Fibroblast of skin of abdomen (primary cell): ENCODE measurements at regions not wholly inside any gene's neighbourhood (a gene's known extent, or its start where the extent isn't known, plus 50 kb on each side); places are given as distances from the start of the nearest gene placed in this dataset.

ENCODE experiments used
- DNase-seq: peaks from one replicate; pipeline ENCODE4 v3.0.0-alpha.2; 2013

DNA sequence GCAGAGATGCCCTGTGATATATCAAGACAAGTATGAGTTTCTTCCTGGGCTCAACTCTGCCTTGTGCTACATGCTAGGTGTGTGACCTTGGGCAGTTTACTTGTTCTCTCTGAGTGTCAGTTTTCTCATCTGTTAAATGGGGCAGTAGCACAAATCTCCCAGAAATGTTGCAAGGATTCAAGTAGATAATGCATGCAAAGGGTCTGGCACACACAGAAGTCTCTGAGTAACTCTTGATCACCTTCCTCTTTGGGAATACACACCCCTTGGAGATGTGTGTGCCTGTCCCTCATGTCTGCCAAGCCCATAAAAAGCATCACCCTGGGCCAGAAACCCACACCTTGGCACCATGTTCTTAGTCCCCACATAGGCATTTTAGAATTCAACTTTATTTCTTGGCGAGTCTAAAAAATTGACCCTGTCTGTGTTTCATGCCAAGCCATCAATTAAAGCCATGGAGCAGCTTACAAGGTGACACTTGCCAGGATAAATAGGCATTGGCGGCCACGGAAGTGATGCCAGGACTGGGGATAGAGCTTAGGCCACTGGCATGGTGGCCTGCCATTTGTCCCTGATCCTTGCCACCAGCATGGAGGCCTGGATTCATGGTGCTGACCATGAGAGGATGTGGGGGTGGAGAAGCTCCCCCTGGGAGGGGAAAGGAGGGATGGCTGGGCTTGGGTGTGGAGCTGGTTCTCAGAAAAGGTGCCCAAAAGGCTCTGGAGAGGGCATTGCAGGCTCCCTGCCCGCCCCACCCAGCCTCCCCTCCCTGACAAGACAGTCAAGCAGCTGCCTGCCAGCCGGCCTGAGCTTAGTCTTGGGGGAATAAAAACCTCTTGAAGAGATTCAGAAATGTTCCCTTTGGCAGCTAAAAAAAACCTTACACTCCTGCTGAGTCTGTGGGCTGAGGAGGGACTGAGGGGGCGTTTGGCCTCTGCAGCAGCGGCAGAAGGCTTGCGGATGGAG, 118.0 kb upstream of the IPO9 start:
- DNase-seq, result no peak

DNA sequence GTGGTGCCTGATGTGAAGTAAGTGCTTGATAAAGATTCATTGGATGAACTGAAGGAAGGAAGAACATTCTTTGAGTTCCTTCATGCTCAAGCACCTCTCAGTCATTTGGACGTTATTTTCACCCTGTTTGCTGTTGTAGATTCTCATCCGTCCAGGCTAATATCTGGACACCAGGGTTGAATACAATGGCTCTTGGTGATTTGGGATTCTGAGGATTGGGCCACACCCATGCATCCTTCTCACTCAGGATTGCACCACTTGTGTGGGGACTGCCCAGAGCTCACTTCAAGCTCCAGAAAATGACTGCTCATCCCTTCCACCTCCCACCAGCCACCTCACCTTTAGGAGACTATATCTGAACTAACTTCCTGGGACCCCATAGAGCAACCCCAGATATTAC, 117.1 kb upstream of the IPO9 start:
- DNase-seq, result no peak

DNA sequence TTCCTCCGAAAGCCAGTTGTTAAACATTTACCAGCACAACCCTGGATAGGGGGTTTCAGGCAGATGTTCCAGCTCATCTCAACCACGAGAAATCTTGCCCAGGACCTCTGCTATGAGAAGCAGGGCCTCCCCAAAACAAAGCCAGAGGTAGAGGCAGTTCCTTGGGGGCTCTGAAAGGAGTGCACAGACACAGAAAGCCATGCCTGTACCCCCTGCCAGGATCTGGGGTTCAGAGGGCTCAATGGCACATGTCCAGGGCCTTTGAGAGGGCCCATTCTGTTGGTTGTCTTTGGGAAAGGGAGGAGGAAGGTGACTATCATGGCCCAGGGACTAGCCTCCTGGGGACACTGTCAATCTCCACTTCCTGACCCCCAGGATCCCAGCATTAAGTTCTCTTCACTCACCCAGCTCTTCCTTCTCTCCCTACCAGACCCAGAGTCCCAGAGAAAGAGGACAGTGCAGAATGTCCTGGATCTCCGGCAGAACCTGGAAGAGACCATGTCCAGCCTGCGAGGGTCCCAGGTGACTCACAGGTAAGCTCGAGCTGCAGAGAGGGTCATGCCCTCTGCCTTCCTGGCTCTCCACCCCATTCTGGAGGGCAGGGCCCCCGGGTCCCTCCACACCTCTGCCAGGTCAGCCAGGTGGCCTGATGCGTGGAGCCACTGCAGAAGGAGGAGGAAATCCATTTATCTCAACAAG, 116.4 kb upstream of the IPO9 start:
- DNase-seq, result no peak

DNA sequence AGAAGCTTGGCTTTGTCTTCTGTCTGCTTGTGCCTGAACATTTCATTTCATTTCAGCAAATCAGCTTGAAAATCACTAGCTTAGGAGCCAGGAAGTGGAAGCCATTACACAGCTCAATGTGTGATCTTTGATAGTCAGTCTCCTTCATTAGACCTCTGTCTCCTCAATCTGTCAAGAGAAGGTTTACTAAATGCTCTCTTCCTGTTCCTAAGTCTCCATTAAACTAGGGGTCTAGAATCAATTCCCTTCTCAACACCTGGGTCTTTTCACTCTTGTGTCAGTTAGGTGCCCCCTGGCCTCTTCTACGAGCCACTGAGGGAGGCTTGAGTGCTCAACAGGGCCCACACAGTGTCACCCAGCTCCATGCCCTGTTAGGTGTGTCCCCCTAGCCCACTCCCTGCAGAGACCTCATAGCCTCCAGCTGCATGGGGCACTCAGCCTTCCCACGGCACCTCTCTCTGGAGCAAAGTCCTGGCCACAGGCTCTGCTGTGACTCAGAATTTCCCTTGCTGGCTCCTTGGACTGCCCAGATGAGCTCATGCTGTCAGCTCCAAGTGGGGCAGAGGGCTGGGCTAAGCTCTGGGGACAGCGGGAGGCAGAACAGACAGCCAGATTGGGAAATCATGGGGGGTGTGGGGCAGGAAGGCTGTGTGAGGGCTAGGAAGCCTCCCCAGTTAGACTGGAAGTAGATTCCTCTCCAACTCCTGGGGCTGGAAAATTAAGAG, 115.7 kb upstream of the IPO9 start:
- peak; percentile 99 for DNase-seq

DNA sequence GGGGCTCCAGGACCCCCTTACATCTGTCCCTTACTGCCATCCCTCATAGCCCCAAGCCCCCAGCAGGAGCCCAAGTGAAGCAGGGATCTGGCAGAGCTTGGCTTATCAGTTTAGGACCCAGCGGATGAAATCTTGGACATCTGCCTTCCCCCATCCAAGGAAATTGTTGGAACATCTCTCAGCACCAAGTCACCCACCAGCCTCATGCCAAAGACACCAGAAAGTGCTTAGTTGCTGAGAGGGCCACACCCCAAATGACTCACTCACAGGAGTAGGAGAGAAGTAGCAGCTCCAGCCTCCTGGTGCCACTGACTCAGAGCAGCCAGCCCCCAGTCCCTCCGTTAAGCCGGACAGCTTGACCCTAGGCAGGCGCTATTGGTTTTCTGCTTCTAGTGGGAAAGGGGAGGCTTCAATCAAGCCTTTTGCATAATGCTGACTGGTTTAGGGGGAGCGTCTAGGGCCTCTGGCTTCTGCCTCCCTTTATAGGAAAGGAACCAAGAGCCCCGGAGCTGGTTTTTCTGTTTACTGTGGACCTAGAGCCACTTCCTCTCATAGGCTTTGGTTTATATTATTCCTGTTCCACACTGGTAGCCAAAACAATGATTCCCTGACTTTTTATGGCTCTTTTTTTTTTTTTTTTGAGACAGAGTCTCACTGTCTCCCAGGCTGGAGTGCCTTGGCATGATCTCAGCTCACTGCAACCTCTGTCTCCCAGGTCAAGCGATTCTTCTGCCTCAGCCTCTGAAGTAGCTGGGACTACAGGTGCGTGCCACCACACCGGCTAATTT, 114.2 kb upstream of the IPO9 start:
- peak; percentile 99 for DNase-seq

DNA sequence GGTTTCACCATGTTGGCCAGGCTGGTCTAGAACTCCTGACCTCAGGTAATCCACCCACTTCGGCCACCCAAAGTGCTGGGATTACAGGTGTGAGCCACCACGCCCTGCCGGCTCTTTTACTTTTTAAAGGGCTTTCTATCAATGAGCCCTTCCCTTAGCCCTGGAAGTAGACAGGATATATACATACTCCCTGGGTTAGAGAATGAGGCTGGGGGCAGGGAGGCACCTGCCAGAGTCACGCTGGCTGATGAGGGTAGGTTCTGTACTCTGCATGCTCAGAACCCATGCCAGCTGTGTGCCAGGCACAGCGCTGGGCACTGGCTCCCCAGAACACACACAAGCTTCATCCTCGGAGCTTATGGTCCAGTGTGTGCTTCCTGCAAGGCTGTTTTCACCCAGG, 113.6 kb upstream of the IPO9 start:
- DNase-seq, result no peak

DNA sequence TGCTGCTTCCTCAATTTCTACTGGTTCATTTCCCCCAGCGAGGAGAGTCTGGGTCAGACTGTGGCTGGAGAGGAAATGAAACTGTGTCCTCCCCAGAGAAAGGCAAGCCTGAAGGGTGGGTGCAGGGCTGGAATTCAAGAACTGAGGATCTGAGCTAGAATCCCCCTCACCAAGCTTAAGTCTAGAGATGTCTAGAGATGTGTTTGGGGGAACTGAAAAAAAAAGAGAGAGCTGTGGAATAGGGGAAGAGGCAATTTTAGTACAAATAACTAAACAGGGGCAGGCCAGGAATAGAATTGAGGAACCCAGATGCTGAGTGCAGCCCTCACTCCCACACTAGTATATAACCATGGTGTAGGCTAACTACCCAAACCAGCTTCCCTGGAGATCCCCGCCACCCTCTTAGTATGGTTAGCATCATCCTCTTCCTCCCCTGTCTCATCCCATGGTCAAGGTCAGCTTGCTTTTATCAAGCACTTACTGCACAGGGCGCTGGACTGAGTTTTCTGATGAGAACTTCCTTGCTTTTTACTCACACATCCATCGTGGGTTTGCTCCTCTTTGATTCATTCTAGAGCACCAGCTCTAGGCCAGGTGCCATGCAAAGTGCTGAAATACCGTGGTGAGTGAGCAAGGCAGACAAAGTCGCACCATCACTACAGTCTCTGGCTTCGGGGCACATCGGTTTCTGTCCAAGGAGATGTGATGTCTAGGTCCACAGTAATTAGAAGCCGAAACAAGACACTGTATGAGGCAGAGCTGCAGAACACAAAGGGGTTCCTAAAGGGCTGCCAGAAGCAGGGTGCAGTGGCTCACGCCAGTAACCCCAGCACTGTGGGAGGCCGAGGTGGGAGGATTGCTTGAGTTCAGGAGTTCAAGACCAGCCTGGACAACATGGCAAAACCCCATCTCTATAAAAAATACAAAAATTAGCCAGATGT, 112.9 kb upstream of the IPO9 start:
- DNase-seq, result no peak

DNA sequence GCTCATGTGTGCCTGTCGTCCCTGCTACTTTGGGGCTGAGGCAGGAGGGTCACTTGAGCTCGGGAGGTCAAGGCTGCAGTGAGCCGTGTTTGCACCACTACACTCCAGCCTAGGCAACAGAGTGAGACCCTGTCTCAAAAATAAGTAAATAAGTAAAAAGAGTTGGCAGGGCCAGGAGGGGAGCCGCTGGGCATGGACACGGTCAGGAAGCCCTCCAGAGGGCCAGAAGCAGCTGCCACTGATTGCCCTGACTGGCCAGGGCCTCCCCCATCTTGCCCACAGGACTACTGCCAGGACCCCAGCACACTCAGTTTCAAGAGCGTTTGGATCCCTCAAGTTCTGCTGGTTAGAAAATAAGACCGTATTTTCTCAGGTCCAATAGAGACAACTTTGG, 112.2 kb upstream of the IPO9 start:
- no peak for DNase-seq

DNA sequence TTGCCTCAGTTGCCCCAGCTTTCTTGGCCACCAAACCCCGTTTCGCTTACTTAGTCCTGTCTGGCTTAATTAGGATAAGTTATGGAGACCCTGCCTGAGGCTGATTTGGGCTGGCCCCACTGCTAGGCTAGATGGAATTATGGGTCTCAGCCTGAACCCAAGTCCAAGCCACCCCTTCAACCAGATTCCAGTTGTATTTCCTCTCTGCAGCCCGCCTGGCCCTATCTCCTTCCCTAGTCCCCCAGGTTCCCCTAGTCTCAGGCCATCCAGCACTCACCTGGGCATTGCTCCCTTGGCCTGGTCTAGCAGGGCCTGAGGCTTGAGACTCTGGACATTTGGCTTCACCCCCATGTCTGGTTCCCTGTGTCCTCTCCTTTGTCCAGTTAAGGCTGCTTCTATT, 111.7 kb upstream of the IPO9 start:
- no peak for DNase-seq

DNA sequence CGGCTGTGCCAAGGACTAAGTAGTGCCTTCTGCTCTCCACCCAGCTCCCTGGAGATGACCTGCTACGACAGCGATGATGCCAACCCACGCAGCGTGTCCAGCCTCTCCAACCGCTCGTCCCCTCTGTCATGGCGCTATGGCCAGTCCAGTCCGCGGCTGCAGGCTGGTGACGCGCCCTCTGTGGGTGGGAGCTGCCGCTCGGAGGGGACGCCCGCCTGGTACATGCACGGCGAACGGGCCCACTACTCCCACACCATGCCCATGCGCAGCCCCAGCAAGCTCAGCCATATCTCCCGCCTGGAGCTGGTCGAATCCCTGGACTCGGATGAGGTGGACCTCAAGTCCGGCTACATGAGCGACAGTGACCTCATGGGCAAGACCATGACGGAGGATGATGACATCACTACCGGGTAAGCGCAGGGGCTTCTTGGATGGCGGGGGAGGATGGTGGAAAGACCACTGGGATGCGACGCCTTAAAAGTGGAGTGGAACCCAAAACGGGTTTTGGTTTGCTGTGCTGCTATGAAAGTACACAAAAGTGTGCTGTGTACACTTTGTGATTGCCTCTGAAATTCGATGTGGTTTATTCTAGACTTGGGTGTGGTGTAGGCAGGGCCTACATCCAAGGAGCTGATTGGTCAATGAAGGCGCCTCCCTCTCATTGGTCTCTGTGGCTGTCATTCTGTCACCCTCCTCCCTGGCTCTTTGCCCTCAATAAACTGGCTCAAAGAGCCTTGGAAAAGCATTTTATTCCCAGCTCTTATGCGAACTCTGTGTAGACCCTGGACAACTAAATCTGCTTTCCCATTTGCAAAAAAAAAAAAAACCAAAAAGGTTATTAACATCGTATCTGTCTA, 110.4 kb upstream of the IPO9 start:
- no peak for DNase-seq

DNA sequence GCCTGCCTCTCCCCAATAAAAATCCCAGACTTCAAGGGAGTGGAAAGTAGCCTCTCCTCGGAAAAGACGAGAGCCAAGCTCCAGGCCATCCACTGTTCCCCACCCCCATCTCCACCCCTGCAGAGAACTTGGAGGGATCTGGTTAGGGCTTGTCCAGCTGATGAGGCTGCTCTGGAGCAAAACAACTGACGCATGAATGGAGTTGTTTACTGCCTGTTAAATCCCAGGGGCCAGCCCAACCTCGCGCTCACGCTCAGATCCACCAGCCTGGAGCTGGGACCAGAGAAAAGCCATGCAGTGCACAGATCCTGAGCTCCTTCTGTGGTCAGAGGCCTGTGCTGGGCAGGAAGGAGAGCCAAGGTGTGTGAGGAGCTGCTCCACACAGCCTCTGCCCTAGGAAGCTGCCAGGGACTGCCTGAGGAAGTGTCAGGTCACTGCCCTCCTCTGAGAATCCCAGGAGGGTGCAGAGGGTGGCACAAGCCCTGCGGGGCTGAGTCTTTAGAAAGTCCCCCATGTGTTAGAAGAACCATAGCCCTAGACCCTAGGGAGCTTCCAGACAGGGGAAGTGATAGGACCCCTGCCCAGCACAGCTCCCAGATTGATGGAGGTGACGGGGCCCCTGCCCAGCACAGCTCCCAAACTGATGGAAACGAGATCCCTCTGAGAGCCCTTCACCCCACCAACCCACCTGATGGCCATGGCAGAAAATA, 109.0 kb upstream of the IPO9 start:
- peak; percentile 76 for DNase-seq

DNA sequence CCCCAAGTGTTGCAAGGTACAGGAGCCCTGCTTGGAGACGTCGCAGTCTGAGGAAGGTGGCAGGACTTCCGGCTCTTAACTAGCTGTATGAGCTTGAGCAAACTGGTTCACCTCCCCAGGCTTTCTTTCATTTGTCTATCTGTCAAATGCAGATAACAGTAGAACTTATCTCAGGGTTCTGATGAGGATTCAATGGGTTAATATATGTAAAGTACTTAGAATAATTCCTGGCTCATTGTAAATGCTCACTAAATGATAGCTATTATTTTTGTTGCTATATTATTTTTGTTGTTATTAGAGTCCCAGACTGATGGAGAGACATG, 108.5 kb upstream of the IPO9 start:
- no peak for DNase-seq

DNA sequence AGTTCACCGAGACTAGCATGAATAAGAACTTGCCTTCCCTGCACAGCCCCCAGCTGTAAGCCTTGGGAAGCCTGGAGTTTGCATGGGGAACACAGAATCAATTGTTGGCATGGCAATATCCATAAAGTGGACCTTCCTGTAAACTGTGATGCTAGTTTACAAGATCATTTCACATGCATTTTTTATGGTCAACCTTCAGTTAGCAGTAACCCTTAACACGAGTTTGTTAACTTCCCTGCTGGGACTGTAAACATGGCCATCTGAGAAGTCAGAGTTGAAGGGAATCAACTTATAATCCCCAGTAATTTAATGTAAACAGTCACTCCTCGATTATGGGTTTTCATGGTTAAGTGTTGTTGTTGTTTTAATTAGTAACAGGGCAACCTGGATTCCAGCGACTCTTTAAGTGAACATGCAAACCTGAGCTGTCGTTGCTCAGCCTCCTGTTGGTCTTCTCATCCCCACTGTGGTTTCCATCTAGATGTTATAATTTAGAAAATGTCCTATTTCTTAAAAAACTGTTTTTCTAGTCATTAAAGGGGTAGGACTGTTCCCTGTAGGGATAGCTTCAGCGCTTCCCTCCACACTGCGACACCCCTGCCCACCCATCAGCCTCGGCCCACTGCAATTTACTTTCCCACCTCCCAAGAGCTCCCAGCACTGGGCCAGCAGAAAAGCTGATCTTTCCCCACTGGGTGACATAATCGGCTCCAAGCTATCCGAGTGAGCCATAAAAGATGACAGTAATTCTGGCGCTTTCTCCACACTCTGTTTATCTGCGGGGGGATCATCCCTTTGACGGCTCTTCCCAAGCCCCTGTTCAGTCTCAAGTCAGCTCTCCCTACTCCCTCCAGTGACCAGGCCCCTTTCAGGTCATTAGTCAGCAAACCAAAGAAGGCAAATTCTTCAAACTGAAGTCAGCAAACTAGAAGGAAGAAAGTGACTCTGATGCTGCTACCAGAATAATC, 107.6 kb upstream of the IPO9 start:
- peak; percentile 76 for DNase-seq

DNA sequence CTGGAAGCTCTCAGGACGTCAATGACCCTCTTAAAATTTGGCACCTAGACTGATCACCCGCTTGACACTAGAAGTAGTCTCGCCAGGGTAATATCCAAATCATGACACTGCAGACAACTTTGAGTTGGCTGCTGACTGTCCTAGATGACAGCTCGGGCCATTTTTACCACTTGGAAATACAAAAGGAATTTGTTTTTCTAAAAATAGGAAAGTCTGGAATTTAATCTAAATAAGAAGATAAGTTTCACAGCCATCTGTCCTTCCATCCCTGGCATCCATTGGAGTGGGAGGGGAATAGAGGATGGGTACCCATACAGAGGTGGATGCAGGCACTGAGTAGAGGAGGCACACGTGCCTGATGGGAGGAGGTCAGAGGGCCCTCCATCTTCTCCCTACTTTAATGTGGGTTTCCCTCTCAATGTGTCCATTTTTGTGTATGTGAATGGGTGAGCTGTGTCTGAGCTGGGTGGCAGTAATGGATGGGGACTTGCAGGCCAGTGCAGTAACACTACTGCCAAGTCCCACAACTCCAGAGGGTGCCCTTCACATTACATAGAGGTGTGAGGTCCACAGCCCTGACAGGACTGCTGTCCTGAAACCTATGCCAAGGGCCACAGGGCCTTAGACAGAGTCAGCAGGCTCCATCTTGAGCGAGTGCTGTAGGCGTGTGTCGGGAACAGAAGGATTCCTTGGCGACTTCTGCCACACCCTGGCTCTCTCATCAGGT, 104.8 kb upstream of the IPO9 start:
- no peak for DNase-seq

DNA sequence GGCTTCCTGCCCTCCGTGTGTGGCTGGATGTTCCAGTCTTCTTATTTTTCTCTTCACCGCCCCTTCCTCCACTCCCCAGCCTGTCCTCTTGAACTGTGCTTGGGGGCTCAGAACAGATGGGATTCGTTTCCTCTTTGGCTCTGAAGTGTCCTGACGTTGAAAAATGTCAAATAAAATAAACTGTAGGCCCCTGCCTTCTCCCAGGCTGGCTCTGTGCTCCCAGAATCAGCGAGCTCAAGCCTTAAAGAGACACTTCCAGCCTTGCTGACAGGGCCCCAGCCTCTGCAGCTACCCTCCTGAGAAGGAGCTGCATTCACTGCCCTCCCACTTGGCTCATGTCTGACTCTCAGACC, 104.2 kb upstream of the IPO9 start:
- DNase-seq, result no peak

DNA sequence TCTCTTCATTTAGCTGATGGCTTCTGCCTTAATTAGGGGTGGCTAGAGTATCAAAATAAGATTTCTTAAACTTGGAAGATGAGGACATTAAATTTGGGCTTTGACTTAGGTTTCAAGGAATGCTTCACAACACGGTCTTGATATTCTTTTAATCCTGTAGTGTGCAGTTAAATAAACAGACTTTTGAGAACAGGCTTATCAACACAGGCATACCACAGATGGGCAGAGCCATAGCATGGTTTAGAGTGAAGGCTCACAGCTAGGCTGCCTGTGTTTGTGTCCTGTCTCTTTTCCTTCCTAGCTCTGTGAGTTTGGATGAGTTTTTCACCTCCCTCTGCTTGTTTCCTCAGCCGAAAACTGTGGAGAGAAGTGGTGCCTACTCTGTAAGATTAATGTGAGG, 102.3 kb upstream of the IPO9 start:
- DNase-seq, result no peak

DNA sequence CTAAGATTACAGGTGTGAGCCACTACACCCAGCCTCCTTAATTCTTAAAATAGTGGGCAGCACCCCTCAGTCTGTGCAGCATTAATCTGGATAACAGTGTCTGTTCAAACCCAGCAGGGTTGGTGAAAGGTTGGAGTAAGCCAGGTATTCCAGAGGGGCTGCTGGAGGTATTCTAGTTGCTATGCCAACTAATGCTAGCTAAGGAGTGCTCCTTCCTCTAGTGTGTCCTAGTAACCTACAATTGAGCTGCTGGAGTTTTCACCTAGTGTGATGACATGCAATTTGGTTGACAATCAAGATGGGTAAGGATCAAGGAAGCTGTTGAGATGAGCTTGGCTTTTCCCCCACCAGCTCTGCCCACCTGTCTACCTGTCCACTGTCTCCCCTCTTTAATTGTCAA, 100.2 kb upstream of the IPO9 start:
- no peak for DNase-seq
